ENCODE measurements at regions not wholly inside any gene's neighbourhood (a gene's known extent, or its start where the extent isn't known, plus 50 kb on each side); places are given as distances from the start of the nearest gene placed in this dataset.

- no TSS peak for BruUV-seq (replicated peaks)
- no peaks in the 10 kb centered on the region for H4K20me1 ChIP-seq (ENCODE audit: insufficient read depth)
- no peak overlapping the region for H3K27ac ChIP-seq (ENCODE audit: low read depth, low read length)
- ChIA-PET CTCF (no interaction called here), RAD21 (ENCODE audit: low non-redundant PET in 1 of 2, low total read pairs in 2 of 2, uncharacterized antibody in 2 of 2, unreplicated experiment in 2 of 2) (no interaction called here), POLR2A (no interaction called here)
- H3K4me2 ChIP-seq (ENCODE audit: low read length), result no peak overlapping the region
- ATAC-seq, result no peak
- no peaks in the 10 kb centered on the region for H3K4me1 ChIP-seq (ENCODE audit: control insufficient read depth in 1 of 2, insufficient read depth in 2 of 2, low read length in 2 of 2)
- intact Hi-C loops (cut with micrococcal nuclease), result no loop called here
- H3K9ac ChIP-seq (ENCODE audit: low read length), result no peak overlapping the region
- no peak overlapping the region for H2AFZ ChIP-seq (ENCODE audit: low read depth, low read length, poor library complexity, severe bottlenecking)
- H3K27me3 ChIP-seq (ENCODE audit: insufficient read depth, low read length), result no peaks in the 10 kb centered on the region
- H3K36me3 ChIP-seq (ENCODE audit: control insufficient read depth in 1 of 2, insufficient read depth in 2 of 2, low read length in 2 of 2), result no peaks in the 10 kb centered on the region
- H3K9me3 ChIP-seq (ENCODE audit: control insufficient read depth in 1 of 2, insufficient read depth in 1 of 2, low read depth in 1 of 2, low read length in 2 of 2), result no peaks in the 10 kb centered on the region
- H3K4me3 ChIP-seq (replicated peaks in 1 of 2; ENCODE audit: low read depth in 1 of 2, low read length in 2 of 2), result no peak overlapping the region
- no peaks in the 10 kb centered on the region for H3K79me2 ChIP-seq (ENCODE audit: insufficient read depth, low read length)
- no peaks in the 10 kb centered on the region for H3K9me2 ChIP-seq (ENCODE audit: insufficient read depth)
- DNase-seq (ENCODE audit: low read depth, low spot score), result no peak
- TF ChIP-seq POLR2AphosphoS5 (IDR thresholded peaks at IDR 0.05; ENCODE audit: low read depth, low read length) (no peak), SIN3A (IDR thresholded peaks at IDR 0.05; ENCODE audit: low read depth) (no peak), TCF7L2 (IDR thresholded peaks at IDR 0.05; ENCODE audit: borderline replicate concordance, extremely low read depth, insufficient read depth, insufficient read length) (no peak), ZNF274 (IDR thresholded peaks at IDR 0.05; ENCODE audit: low read depth, low read length) (no peak), POLR2A (IDR thresholded peaks at IDR 0.05; ENCODE audit: borderline replicate concordance, extremely low read depth, insufficient read depth, insufficient read length) (no peak), CTCF (IDR thresholded peaks at IDR 0.05 in 2 of 3, conservative IDR thresholded peaks at IDR 0.05 in 1 of 3; ENCODE audit: borderline replicate concordance in 1 of 3, insufficient read depth in 1 of 3, low read depth in 2 of 3, low read length in 2 of 3) (no peak), MAX (IDR thresholded peaks at IDR 0.05) (no peak), REST (IDR thresholded peaks at IDR 0.05; ENCODE audit: low read depth) (no peak), CEBPB (IDR thresholded peaks at IDR 0.05; ENCODE audit: low read depth) (no peak), ELF1 (IDR thresholded peaks at IDR 0.05; ENCODE audit: borderline replicate concordance, low read depth) (no peak), SRF (IDR thresholded peaks at IDR 0.05; ENCODE audit: low read depth) (no peak), CBX3 (IDR thresholded peaks at IDR 0.05; ENCODE audit: low read depth) (no peak)
These were observed 346.9 kb downstream of the RNF144B start for GRCh38 chr6:18733921-18734550.
